Smooth muscle cell (in vitro differentiated cells): ENCODE measurements at regions not wholly inside any gene's neighbourhood (a gene's known extent, or its start where the extent isn't known, plus 50 kb on each side); places are given as distances from the start of the nearest gene placed in this dataset.

Source experiments
- DNase-seq: peaks from one replicate; lab custom pipeline; 2025; ENCODE audit not compliant: unreplicated experiment; lab: John Stamatoyannopoulos, UW
- H2AFZ ChIP-seq: fragments of 200-600 bp; sonication (generic); 2 replicates; pipeline ENCODE4 v1.6.0; 2016; ENCODE audit warnings: antibody characterized with exemption, low read depth, mild to moderate bottlenecking
- H3F3A ChIP-seq: fragments of 200-600 bp; sonication (generic); 2 replicates; pipeline ENCODE4 v1.6.0; 2017; ENCODE audit warnings: antibody characterized with exemption, low read depth
- H3K27ac ChIP-seq: fragments of 200-600 bp; sonication (generic); 2 replicates; pipeline ENCODE4 v1.5.1; 2016; ENCODE audit warnings: low read depth, mild to moderate bottlenecking
- H3K27me3 ChIP-seq: fragments of 200-600 bp; sonication (generic); 2 replicates; pipeline ENCODE4 v1.6.1; 2016; ENCODE audit warnings: low read depth, mild to moderate bottlenecking
- H3K36me3 ChIP-seq: fragments of 200-600 bp; sonication (generic); 2 replicates; pipeline ENCODE4 v1.5.1; 2016; ENCODE audit warnings: low read depth
- H3K4me1 ChIP-seq: fragments of 200-600 bp; sonication (generic); 2 replicates; pipeline ENCODE4 v1.5.1; 2016; ENCODE audit warnings: low read depth
- H3K4me2 ChIP-seq: fragments of 200-600 bp; sonication (generic); 2 replicates; pipeline ENCODE4 v1.6.0; 2016; ENCODE audit warnings: mild to moderate bottlenecking
- H3K4me3 ChIP-seq: fragments of 200-600 bp; sonication (generic); 2 replicates; pipeline ENCODE4 v1.5.1; 2016; ENCODE audit warnings: mild to moderate bottlenecking
- H3K79me2 ChIP-seq: fragments of 200-600 bp; sonication (generic); 2 replicates; pipeline ENCODE4 v1.6.0; 2016; ENCODE audit warnings: low read depth, mild to moderate bottlenecking
- H3K9ac ChIP-seq: fragments of 200-600 bp; sonication (generic); 2 replicates; pipeline ENCODE4 v1.6.0; 2016; ENCODE audit warnings: low read depth
- H3K9me3 ChIP-seq: fragments of 200-600 bp; sonication (generic); replicated peaks from 2 replicates; pipeline ENCODE4 v1.5.1; 2016; ENCODE audit warnings: low read depth
- H4K20me1 ChIP-seq: fragments of 200-600 bp; sonication (generic); 2 replicates; pipeline ENCODE4 v1.6.0; 2016; ENCODE audit warnings: low read depth
- WGBS: methylation state at CpG from one replicate; pipeline ENCODE4 v1.1.7; 2016; ENCODE audit warnings: low lambda C conversion rate; 5-methylcytosine and 5-hydroxymethylcytosine counted together
- TF ChIP-seq, protein P1 (sequence below): fragments of 200-600 bp; sonication (generic); IDR thresholded peaks from 2 replicates; pipeline ENCODE4 v1.5.1; 2017; ENCODE audit warnings: borderline replicate concordance, mild to moderate bottlenecking, antibody characterized with exemption; ENCODE audit not compliant: insufficient read depth, poor library complexity, severe bottlenecking

DNA sequence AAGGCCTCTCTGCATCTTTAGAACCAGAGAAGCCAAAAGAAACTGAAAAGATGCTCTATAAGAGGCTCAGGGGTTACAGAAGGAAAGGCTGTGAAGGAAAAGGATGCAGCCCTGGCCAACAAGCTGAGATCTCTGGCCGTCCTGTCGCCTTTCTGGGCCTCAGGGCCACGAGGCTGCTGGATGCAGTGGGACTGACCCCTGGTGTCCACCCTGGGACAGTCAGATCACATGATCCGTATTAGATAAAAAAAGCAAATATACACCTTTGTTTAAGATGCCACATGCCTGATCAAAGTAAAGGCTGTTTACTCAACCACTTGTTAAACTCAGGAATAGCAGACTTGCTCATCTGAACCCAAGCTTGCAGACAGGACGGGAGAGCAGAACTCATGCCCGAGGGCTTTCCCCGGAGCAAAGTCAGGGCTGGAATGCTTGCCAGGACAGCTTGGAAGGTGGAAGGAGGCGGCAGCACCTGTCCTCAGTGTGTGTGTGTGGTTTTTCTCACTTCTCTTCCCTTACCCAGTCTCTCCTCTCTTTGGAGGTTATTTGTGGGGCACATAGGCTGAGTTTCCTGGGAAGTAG, 206.5 kb upstream of the TSHZ3 start:
- Histone ChIP-seq H3K9ac (no peak overlapping the region), H4K20me1 (no peaks in the 10 kb centered on the region), H3K4me2 (no peak overlapping the region), H3K79me2 (no peaks in the 10 kb centered on the region), H3K27me3 (no peaks in the 10 kb centered on the region), H3K4me1 (no peaks in the 10 kb centered on the region), H3K9me3 (peaks cover 8% of the 10 kb centered on the region), H3K27ac (no peak overlapping the region), H2AFZ (no peak overlapping the region), H3K4me3 (no peak overlapping the region), H3K36me3 (no peaks in the 10 kb centered on the region), H3F3A (no peaks in the 10 kb centered on the region)
- no peak for DNase-seq
- WGBS, result 79% methylated on average over 8 of the region's 8 CpGs
- TF ChIP-seq, protein P1, sequence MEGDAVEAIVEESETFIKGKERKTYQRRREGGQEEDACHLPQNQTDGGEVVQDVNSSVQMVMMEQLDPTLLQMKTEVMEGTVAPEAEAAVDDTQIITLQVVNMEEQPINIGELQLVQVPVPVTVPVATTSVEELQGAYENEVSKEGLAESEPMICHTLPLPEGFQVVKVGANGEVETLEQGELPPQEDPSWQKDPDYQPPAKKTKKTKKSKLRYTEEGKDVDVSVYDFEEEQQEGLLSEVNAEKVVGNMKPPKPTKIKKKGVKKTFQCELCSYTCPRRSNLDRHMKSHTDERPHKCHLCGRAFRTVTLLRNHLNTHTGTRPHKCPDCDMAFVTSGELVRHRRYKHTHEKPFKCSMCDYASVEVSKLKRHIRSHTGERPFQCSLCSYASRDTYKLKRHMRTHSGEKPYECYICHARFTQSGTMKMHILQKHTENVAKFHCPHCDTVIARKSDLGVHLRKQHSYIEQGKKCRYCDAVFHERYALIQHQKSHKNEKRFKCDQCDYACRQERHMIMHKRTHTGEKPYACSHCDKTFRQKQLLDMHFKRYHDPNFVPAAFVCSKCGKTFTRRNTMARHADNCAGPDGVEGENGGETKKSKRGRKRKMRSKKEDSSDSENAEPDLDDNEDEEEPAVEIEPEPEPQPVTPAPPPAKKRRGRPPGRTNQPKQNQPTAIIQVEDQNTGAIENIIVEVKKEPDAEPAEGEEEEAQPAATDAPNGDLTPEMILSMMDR, result no peak

- TF ChIP-seq, protein P1, result no peak
These were observed 210.3 kb upstream of the TSHZ3 start for GRCh38 chr19:31559494-31559893.

GRCh38 chr19:31560086-31561060, 211.1 kb upstream of the TSHZ3 start:
- no peak overlapping the region for H2AFZ ChIP-seq
- H3K9me3 ChIP-seq, result peaks cover 8% of the 10 kb centered on the region
- H3K27me3 ChIP-seq, result no peaks in the 10 kb centered on the region
- H3K4me1 ChIP-seq, result no peaks in the 10 kb centered on the region
- H3K4me3 ChIP-seq, result no peak overlapping the region
- H3F3A ChIP-seq, result no peaks in the 10 kb centered on the region
- WGBS, result 72% methylated on average over 21 of the region's 22 CpGs
- no peaks in the 10 kb centered on the region for H3K79me2 ChIP-seq
- DNase-seq, result no peak
- H3K4me2 ChIP-seq, result no peak overlapping the region
- no peaks in the 10 kb centered on the region for H4K20me1 ChIP-seq
- no peak overlapping the region for H3K27ac ChIP-seq
- no peak overlapping the region for H3K9ac ChIP-seq
- H3K36me3 ChIP-seq, result no peaks in the 10 kb centered on the region
- TF ChIP-seq, protein P1, result no peak

More at GRCh38 chr19:31559494-31559893, 210.3 kb upstream of the TSHZ3 start:
- Histone ChIP-seq H3K27me3 (no peaks in the 10 kb centered on the region), H3K27ac (no peak overlapping the region), H3K4me3 (no peak overlapping the region), H3K79me2 (no peaks in the 10 kb centered on the region), H4K20me1 (no peaks in the 10 kb centered on the region), H3K9me3 (peaks cover 8% of the 10 kb centered on the region), H3F3A (no peaks in the 10 kb centered on the region), H3K4me1 (no peaks in the 10 kb centered on the region), H3K9ac (no peak overlapping the region), H2AFZ (no peak overlapping the region), H3K4me2 (no peak overlapping the region), H3K36me3 (no peaks in the 10 kb centered on the region)
- WGBS, result 98% methylated on average over 3 of the region's 3 CpGs
- DNase-seq, result no peak
